ENCODE measurements at regions not wholly inside any gene's neighbourhood (a gene's known extent, or its start where the extent isn't known, plus 50 kb on each side); places are given as distances from the start of the nearest gene placed in this dataset.
"Not testable (repeated sequence)": the region's sequence is repeated elsewhere in the genome, so short reads cannot be mapped to it uniquely, and the experiment has no call there.

DNA sequence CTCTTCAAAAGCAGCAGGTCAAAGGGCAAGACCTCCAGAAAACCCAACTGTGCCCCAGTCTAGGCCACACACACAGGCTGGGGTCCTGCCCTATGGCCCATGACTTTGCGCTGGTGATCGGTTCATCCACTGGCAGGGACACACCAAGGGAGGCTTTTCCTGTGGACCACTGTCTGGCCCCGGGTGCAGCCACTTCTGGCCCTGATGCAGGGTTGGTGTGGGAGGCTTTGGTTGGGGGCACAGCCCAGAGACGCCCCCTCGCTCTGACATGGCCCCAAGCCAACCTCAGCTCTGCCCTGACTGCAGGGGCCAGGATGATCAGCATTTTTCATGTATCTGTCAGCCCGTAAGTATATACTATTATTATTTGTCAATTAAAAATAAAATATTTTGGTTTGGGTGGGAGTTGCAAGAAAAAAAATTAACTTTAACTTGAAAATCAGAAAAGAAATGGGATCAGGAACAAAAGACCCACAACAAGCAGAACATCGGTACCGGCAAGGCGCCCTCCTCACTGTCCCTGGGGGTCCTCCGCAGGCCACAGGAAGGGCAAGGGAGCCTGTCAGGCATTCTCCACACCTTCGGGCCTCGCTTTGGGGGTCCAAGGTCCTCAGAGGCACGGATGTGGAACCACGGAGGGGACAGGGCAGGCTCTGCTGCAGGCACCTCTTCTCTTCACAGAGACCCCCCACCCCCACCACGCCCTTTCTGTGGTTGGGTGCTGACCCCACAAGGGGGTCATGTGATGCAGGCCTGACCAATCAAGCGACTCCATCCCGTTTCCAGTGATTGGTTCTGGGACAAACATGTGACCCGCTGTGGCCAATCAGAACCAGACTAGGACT is 181.5 kb upstream of the SFSWAP start:
- no peak for DNase-seq

DNA sequence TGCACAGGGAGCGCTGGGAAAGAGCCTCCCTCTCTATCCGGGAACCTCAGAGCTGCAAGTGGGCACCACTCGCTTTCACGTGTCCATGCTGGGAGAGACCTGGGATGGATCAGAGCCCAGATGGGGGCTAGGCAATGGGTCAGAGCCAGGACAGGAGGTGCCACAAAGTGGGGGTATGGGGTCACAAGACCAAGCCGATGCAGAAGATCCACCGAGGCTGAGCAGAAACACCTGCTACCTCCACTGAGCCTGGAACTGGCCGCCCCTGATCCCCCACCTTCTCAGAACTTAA is 180.9 kb upstream of the SFSWAP start:
- no peak for DNase-seq

DNA sequence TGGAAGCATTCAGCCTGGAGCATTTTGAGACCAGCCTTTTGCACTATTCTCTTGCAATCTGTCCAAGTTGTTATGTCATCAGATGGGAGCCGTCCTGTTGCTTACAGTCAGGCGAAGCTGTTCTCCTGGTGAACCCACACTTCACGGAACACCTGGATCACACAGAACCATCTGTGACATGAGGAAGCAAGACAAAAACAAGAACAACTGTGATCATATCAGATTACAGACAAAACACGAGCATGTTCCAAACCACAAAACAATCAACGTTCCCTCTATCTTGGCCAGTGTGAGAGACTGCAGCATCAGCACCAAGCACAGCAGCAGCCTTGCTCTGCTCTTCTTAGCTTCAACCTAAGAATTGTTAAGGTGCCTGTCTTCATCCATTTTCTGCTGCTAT is 180.5 kb upstream of the SFSWAP start:
- no peak for DNase-seq

DNA sequence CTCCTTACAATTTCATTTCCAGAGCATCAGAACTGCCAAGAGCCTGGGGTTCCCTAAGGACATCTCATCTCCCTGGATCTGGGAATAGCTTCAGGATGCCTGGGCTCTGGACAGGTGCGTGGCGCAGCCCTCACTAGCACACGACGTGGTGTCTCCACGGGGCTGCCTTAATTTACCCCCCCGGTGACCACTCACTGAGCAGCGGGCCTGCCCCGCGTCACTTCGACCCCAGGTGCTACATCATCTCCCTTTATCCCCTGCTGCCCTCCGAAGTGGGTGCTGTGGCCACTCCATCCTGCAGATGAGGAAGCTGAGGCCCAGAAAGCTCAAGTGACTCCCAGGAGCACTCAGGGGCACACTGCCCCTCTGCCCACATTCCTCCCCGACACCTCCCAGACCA is 177.8 kb upstream of the SFSWAP start:
- no peak for DNase-seq

DNA sequence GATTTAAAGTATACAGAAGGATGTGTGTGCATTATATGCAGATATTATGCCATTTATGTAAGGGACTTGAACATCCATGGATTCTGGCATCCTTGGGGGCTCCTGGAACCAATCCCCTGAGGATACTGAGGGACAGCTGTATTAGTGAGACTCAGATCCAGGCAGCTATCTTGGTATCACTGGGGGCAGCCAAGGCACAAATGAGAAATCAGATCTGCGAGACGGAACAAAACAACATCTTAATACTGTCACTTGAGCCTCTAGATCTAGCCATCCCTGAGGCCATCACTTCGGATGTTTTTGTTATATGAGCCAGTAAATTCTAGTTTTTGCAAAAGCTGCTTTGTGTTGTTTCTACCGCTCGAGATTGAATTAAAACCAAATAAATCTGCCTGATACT is 175.1 kb upstream of the SFSWAP start:
- DNase-seq: no peak

DNA sequence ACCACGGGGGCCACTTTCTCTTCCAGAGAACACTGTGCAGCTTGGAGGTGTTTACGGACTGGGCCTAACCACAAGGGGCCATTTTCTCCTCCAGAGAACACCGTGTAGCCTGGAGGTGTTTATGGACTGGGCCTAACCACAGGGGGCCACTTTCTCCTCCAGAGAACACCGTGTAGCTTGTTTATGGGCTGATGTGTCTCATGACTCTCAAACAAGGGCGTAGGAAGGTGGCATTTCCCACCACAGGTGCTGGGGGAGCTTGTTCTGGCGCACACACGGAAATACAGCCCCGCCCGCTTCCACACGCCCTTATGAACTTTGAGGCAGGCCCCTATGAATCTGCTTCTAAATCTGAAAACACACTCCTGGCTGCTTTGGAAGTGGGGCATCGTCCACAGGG is 174.6 kb upstream of the SFSWAP start:
- DNase-seq: no peak

DNA sequence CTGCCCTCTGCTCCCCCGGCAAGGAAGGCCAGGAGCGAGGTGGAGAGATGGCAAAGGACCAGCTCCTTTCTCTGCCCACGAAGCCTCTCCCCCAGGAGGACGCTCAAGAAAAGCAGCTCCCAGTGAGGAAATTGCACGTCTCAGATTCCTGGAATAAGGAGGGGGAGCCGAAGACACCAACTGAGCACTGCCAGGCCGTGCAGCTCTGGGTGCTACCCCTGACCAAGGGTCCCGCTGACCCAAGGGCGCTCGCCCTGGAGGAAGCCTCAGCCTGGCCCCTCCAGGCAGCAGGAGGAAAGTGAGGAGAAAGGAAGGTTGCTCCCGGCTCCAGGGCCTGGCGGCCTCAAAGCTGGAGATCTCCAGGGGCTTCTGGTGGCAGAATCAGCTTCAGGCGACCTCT is 174.1 kb upstream of the SFSWAP start:
- DNase-seq: no peak

DNA sequence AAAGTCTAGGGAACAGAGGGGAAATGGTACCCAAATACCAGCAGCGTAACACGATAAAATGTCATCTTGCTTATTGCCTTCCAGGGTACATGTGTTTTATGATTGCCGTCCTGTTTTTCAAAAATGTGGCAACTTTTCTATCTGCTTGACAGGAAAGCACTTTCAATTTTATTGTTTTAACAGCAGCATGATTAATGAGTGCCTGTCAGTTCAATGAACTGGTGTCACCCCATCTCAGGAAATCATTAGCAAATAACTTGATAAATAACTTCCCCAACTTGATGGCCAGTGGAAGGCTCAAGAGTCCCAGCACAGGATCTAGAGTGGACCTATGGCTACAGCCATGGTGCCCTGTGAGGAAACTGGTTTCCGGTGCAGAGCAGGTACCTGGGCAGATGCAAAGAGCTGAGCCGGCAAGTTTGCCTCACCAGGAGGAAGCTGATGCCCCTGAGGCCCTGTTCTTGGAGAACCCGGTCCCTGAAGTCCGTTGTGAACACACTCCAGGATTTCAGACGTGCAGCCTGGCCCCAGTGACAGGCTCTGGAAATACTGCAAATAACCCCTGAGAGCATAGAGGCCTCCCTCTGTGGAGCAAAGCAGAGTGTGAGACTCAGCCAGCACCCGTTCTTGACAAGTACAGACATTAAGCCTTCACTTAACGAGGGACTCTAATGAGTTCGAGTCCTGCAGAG is 173.5 kb upstream of the SFSWAP start:
- no peak for DNase-seq

DNA sequence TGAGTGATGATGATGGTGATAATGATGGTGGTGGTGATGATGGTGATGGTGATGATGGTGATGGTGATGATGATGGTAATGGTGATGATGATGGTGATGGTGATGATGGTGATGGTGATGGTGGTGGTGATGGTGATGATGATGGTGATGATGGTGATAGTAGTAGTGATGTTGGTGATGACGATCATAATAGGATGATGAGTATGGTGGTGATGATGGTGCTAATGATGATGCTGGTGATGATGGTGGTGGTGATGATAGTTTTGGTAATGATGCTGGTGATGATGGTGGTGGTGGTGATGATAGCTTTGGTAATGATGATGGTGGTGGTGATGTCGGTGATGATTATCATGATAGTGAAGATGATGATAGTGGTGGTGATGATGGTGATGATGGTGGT is 171.5 kb upstream of the SFSWAP start:
- DNase-seq: no peak

DNA sequence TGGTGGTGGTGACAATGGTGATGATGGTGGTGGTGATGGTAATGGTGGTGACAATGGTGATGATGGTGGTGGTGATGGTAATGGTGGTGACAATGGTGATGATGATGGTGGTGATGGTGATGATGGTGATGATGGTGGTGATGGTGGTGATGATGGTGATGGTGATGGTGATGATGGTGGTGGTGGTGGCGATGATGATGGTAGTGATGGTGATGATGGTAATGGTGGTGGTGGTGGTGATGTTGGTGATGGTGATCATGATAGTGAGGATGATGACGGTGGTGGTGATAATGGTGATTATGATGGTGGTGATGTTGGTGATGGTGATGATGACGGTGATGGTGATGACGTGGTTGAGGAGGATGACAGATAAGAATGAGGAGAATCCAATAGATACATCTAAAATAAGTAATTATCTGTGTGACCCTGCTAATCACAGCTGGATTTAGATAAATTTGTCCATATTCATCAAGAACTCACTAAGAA is 170.7 kb upstream of the SFSWAP start:
- DNase-seq: no peak

DNA sequence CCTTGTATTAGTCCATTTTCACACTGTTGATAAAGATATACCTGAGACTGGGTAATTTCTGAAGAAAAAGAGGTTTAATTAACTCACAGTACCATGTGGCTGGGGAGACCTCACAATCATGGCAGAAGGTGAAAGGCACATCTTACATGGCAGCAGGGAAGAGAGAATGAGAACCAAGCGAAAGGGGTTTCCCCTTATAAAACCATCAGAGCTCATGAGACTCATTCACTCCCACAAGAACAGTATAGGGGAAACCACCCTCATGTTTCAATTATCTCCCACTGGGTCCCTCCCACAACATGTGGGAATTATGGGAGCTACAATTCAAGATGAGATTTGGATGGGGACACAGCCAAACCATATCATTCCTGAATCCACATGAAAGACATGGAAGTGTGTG is 169.4 kb upstream of the SFSWAP start:
- not testable (repeated sequence) for DNase-seq

DNA sequence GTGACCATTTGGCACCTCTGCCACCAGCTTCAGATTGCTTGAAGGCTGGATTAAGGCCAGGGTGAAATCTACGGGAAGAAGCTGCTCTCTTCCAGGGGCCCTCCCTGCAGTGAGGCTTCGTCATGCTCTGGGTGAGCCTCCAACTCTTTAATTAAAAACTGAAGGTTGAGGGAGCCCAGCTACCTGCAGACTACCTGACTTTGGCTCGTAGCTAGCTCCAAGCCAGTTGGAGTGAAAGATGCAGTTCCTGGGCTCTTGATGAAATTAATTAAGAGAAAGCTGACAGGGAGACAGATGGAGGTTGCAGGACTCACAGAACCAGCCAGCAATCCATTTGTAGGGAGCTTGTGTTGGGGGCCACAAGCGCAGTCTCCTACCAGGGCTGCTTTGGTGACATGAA is 168.5 kb upstream of the SFSWAP start:
- no peak for DNase-seq

DNA sequence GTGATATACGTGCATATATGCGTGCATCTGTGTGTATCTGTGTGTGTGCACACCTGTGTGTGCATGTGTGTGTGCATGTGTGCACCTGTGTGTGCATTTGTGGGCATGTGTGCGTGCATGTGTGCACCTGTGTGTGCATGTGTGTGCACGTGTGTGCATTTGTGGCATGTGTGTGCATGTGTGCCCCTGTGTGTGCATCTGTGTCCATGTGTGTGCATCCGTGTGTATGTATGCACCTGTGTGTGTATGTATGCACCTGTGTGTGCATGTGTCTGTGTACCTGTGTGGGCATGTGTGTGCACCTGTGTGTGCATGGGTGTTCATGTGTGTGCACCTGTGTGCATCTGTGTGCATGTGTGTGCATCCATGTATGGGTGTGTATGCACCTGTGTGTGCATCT is 167.8 kb upstream of the SFSWAP start:
- no peak for DNase-seq

DNA sequence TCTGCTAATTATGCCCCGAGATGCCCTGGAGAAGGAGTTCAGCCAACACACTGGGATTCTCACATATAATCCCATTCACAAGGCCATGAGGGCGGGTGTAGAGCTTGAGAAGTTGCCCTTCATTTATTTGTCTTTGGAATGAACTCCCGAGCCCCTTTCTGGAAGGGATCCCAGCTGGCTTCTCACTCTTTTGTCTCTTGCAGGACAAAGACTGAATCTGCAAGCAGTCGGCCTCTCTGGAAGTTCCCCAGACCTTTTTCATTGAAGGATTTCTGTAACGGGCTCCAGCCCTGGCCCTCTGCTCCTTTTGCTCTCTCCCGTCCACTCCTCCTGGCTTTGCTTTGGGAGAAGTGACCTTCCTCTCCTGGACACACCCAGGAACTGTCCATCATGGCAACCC is 163.3 kb upstream of the SFSWAP start:
- DNase-seq: no peak

DNA sequence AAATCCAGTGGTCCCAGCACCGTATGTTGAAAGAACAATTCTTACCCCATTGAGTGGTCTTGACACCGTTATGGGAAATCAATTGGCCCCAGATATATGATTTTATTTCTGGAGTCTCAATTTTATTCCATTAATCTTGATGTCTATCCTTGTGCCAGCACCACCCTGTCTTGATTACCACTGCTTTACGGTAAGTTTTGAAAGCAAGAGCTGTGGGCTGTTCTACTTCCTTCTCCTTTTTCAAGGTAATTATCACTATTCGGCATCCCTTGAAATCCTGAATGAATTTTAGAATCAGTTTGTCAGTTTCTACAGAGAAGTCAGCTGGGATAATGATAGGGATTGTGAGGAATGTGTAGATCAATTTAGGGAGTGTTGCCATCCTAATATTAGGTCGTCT is 160.8 kb upstream of the SFSWAP start:
- no peak for DNase-seq

DNA sequence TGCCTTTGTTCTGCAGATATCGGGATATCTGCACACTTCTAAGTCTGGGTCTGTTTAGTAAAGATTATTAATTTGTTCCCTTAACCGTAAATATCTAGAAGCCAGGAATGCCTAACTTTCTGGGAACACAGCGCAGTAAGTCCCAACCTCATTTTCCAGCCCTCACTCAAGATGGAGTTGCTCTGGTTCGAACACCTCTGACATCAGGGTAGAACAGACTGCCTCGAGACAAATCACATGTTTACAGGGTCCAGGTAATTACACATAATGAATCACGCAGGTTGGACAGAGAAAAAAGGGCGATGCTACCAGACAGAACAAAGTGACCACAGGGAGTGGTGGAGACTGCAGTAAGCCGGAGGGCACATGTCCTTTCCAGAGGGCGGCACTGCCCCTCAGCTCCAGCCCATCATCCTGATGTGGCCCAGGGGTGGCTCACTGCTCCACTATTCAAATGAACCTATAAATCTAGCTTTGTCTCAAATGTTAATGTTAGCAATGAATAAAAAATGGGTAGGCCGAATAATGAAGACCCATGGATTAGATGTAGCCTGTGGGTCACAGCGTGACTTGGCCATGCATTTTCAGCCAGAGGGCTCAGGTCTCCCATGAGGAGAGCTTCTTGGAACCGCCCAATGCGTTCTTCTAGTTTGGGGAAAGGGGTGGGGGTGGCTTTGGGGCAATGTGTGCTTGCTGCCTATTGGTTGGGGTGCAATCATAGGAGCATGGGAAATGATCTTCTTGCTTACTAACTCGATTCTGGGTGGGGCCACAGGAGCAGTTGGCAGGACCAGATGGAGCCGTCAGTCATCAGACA is 159.0 kb upstream of the SFSWAP start:
- DNase-seq: no peak

DNA sequence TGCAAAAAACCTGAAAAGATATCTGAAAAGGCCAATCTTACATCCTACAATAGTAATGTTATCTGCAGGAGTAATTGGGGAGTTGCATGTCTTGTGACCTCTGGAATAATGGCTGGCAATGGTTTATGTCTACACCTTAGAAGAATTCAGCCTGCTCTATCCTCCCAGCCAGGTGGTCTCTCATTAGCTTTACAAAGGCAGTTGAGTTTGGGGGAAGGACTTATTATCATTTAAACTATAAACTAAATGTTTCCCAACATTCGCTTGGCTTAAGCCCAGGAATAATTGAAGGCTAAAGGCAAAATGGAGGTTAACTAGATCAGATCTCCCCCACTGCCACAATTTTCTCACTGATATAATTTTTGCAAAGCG is 158.4 kb upstream of the SFSWAP start:
- DNase-seq: no peak

DNA sequence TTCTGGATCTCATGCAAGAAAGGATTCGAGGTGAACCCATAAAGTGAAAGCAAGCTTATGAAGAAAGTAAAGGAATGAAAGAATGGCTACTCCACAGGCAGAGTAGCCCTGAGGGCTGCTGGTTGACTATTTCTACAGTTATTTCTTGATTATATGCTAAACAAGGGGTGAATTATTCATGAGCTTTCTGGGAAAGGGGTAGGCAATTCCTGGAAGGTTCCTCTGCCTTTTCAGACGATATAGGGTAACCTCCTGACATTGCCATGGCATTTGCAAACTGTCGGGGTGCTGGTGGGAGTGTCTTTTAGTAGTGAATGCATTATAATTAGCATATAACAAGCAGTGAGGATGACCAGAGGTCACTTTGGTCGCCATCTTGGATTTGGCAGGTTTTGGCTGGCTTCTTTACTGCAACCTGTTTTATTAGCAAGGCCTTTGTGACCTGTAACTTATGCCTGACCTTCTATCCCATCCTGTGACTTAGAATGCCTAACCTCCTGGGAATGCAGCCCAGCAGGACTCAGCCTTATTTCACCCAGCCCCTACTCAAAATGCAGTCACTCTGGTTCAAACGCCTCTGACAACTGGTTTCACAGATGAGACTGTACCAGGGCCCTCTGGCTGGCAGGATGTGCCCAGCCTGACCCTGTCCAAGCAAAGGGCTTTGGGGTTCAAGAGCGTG is 157.7 kb upstream of the SFSWAP start:
- DNase-seq: no peak

DNA sequence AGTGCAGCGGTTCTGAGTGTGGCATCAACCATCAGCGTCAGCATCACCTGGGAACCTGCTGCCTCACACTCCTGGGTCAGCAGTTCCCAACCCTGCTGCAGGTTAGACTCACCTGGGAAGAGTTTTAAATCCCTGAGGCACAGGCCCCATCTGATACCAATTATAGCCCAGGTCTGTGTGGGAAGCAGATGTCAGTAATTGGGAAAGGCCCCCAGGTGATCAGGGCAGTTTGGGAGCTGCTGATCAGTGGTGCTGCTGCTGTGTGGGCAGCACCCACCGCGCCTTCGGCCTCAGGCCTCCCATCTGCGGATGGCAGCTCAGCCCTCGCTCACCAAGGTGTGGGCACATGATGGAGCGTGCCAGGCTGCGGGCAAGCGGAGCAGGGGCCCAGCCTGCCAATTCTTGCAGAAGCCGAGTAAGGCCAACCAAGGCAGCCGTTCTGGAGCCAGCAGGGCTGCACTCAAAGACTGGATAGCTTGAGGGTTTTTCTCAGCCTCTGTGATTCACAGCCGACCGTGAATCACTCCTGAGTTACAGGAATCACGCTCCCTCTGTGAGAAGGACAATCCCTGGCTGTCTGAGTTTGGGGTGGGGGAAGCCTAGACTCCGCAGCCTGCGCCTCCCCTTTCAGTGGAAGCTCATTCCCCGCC is 155.6 kb upstream of the SFSWAP start:
- no peak for DNase-seq

DNA sequence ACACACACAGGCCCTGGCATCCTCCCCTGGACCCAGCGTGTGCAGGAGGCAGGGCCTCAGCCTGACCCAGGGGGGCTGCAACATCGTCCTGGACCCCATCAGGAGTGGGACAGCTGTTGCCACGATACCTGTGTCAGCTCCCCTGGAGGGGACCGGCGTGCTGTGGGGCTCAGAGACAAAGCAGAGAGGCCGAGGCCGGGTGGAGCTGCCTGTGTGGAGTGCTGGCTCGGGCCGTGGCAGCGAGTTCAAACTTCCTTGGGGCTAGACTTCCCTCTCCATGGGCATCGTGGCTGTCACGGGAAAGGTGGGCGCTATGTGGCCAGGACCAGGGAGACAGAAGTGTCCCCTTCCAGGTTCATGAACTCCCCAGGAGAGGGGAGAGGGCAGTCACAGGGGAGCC is 155.0 kb upstream of the SFSWAP start:
- no peak for DNase-seq

DNA sequence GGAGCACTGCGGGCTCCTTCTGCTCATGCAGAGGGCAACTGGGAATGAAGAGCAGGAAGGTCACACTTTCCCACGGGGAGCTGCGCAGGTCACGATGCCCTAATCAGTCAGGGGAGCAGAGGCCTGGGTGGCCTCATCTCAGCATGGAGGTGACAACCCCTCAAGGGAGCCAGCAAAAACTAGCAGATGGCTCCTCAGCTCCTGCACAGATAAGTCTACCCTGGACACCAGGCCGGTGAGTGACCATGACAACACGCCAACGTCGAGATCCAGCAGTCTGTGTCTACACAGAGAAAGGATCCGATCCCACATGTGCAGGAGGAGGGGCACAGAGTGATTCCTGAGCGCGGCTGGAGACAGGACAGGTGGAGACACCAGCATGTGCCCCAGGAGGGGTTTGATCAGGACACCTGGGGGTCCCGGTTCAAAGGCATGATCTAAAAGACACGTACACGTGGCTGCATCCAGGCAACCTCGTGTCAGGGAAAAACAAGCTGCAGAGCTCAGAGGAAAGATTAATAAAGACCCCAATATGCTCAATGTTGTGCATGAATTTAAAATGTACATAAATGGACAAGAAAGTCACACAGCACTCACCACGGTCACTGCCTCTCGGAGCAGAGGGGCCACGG is 153.7 kb upstream of the SFSWAP start:
- no peak for DNase-seq

Data from 8988T (cell line).